ENCODE measurements at regions not wholly inside any gene's neighbourhood (a gene's known extent, or its start where the extent isn't known, plus 50 kb on each side); places are given as distances from the start of the nearest gene placed in this dataset.
A peak's percentile ranks its signal among the peaks of the same experiment; 100 is the strongest.
"Not testable (repeated sequence)": the region's sequence is repeated elsewhere in the genome, so short reads cannot be mapped to it uniquely, and the experiment has no call there.

DNA sequence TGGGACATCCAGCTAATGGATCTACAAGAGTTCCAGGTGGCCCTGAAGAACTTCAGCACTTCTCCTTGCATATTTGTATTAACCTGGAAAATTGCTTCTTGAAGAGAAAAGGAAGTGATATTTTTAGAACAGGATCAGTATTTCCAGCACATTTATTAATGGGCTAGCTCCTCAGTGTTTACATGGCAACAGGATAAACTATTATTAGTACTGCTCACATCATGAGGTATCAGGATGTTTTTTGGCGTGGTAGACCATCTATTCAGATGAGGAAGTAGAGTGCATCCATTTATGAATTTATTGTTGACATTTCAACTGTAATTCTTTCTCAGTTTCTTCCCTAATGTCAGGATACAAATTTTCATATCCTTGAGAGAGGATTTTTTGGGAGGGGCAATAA is 144.4 kb downstream of the KCNRG start:
- no peak for DNase-seq

DNA sequence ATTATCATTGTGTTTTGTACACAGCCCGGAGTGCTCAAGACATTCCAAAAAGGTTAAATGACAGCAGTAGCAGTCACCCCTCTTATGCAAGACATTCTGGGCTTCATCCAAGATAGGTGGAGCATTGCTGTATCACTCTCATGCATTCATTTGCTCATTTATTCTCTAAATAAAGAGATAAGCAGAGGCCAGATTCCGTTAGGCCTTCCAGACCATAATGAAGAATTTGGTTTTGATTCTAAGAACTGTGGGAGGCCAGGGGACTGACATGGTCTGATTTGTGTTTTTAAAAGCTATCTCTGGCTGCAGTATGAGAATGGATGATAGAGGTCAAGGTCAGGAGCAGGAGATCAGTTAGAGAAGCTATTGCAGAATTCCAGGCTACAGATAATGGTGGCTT is 145.8 kb downstream of the KCNRG start:
- DNase-seq: peak; percentile 36

DNA sequence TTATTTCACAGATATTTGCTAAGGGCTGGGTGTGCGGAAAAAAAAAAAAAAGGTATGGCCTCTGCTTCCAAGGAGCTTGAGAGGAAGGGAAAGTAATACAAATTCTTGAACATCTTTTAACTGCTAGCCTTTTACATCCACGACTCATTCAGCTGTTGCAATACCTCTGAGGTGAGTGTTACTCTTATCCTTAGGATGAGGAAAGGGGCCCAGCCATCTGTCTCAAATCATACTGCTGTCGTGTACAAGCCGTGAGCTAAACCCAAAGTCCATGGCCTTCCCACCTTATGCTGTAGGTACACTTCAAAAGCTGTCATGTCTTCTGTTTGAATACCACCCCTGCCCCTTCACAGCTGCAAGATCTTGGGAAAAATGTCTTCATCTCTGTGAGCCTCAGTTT is 146.8 kb downstream of the KCNRG start:
- no peak for DNase-seq

DNA sequence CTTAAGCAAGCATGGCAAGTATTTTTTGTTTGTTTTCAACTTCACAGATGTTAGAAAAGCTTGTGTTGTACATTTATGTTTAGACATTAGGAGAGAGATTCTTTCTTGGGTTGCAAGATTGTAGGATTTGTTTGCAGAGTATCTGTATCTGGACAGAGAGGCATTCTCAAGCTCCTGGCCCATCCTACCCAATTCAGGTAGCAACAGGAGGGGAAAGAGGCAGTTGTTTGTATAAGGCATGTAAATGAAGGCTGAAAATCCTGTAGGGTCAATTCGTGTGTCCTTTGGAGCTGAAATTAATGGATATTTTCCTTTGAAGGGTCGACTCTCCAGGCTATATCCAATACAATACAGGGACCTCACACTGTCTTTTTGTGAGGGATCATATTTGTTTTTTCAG is 147.3 kb downstream of the KCNRG start:
- DNase-seq: no peak

DNA sequence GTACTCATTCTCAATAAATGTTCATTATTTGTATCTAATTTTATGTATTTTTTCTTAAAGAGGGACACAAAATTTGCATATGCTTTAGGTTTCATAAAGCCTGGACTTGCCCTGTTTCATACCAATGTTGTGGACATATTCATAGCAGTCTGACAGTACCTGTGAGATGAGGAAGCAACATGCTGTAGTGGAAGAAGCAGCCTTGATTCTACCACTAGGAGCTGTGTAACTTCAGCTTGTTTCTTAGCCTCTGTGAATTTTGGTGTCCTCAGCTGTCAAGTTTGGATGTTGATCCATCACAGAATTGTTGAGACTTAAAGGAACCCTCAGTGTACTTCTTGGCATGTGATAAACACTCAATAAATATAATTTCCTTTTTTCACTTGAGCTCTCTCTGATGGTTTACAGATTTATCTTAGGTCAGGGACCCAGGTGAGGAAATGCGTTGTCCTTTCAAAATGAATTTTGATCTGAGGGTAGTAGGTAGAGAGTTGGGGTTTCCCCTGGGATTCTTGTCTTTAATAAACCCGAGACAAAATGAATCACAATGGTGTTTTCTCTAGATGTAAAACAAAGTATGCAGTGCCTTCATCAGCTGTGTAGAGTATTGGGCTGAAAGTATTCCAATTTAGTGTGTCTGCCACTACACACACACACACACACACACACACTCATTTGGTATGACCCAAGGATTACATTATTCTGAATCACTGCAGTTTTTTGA is 152.1 kb downstream of the KCNRG start:
- no peak for DNase-seq

DNA sequence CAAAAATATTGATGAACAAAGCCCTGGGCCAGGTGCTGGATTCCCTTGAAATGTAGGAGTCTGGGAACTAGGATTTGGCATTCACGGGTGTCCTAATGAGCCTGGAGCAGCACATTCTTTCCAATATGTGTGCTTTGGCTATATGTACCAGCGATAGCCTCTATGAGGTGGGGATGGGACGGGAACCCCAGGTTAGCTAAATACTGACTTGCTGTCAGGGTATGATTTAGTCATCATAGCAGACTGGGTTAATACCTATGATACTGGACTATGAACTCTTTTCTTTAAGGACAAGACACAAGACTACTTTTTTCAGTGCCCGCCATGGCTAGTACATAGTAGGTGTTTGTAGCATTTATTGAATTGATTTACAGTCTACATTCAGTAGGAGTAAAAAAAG is 152.7 kb downstream of the KCNRG start:
- no peak for DNase-seq

DNA sequence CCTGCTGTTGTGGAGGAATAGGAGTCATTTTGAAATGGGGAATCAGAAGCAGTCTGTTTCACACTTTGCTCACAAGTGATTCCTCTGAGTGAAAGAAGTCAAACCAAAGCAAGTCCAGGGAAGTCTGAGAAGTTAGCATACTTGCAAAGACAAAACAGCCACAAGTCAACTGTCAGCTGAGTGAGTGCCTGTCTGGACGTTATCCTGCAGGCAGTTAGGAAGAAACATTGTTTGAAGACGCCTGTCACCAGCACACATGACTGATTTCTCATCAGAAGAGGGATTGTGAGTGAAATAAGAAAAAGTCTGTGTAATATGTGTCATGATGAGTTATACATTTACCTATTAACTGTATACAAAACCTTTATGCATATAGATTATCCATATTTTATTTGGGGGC is 153.5 kb downstream of the KCNRG start:
- DNase-seq: no peak

DNA sequence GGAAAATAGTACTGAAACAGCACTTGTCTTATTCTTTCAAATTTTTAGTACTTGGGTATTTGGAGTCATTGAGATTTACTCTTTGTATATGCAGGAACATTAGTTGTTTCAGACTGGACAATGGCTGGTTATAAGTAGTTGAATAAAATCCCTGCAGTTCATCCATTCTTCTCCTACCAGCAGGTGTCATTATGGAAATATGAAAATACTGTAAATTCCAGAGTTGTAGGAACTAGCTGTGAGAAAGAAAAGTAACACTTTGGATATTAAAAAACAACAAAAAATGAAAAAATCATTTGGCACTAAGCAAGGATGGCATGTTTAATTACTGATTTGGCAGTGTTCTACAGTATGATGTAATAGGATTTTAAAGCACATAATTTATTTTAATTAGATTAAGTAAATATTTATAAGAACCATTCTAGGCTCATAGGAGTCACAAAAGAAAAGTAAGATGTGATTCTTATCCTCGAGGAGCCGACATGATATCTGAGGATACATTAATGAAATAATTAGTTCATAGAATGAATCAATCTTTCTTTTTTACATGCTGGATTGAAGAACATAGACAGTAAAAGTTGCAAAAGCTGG is 155.3 kb downstream of the KCNRG start:
- peak; percentile 15 for DNase-seq

DNA sequence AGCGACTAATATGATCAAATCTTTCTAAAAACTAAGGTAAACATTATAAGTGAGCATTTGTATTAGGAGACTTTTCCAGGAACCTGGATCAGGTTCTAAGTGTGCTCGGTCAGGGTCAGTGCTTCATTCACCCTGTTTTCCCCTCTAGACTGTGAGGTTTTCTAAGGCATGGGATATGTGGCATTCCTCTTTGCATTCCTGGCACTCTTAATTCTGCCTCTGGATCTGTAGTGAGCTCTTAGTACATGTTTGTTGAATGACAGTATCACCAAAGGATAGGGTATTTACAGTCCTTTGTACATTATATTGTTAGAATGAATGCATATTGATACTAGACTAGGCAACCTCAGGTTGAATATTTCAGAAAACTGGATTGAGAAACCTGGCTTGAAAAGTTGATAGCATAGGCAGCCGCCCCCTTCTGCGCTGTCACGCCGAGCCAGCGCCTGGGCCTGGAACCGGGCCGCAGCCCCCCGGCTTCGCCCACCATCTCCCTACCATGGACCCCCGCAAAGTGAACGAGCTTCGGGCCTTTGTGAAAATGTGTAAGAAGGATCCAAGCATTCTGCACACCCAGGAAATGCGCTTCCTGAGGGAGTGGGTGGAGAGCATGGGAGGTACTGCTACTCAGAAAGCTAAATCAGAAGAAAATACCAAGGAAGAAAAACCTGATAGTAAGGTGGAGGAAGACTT is 156.5 kb downstream of the KCNRG start:
- no peak for DNase-seq

DNA sequence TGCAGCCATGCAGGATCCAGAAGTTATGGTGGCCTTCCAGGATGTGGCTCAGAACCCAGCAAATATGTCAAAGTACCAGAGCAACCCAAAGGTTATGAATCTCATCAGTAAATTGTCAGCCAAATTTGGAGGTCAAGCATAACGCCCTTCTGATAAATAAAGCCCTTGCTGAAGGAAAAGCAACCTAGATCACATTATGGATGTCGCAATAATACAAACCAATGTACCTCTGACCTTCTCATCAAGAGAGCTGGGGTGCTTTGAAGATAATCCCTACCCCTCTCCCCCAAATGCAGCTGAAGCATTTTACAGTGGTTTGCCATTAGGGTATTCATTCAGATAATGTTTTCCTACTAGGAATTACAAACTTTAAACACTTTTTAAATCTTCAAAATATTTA is 157.8 kb downstream of the KCNRG start:
- DNase-seq: not testable (repeated sequence)

DNA sequence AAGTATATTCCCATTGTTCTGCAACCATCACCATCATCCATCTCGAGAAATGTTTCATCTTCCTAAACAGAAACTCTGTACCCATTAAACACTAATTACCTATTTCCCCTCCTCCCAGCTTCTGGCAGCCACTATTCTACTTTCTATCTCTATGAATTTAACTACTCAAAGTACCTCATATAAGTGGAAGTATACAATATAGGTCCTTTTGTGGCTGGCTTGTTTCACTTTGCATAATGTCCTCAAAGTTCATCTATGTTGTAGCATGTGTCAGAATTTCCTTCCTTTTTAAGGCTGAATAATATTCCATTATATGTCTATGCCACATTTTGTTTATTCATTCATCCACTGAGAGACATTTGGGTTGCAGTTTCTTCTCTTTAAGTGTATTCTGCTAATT is 159.4 kb downstream of the KCNRG start:
- no peak for DNase-seq

DNA sequence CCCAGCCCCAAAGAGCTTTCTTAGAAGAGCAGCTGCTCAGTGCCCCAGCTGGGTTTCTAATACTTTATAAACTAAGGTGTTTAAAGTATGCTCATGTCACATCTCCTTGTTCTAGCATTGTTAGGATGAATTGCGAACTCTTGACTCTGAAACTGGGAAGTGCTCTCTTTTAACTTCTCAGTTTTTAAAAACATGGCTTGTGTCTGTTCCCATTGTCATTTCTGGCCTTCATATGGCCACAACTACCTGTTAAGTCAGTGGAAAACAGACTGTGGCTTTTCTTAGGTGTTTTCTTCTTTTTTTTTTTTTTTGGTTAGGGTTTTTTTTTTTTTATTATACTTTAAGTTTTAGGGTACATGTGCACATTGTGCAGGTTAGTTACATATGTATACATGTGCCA is 164.7 kb downstream of the KCNRG start:
- DNase-seq: no peak

DNA sequence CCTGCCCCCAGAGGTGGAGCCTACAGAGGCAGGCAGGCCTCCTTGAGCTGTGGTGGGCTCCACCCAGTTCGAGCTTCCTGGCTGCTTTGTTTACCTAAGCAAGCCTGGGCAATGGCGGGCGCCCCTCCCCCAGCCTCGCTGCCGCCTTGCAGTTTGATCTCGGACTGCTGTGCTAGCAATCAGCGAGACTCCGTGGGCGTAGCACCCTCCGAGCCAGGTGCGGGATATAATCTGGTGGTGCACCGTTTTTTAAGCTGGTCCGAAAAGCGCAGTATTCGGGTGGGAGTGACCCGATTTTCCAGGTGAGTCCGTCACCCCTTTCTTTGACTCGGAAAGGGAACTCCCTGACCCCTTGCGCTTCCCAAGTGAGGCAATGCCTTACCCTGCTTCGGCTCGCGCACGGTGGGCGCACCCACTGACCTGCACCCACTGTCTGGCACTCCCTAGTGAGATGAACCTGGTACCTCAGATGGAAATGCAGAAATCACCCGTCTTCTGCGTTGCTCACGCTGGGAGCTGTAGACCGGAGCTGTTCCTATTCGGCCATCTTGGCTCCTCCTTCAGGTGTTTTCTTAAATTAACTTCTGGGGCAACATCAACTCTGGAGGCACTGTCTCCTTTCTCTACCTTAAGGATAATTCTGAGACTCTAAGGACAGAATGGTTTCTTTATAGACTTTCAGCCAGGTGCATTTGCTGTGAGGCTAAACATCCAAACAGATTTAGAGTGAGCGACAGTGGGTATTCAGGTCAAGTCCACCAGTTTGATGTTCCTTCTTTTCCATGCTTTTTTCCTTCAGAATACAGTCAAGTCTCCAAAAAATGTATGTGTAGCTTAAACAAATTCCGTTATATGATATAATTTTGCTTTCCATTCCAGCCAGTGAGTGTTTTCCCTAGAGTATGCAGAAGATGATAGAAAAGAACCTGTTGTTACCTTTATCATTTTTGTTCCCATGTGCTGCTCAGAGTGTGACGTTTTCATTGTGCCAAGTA is 170.8 kb downstream of the KCNRG start:
- DNase-seq: not testable (repeated sequence)

DNA sequence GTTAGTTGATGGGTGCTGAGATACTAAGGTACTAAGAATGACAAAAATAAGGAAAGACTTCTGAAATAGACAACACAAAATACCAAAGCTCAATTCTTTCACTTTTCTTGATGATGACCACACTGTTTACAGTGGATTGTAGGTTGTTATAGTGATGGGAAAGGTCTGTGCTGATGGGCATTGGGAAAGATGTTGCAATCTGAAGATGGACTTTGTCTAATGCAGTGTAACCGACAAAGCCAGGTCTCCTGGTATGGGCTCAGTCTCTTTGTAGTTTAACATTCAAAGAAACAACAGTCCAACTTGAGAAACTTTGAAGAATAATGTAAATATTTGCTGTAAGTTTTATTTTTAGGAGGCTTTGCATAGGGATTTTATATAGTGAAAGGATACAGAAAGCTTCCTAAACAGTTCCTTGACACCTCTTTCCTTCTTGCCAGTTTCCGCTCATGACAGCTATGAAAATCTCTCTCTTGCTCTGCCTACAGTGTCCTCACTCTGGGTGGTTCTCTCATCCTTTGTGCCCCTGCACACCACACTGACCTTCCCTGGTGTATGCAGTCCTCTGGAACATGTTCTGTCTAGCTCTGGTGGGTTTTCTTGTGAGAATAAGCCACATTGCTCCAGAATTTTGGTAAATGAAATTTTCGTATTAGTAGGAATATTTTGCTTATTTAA is 172.2 kb downstream of the KCNRG start:
- DNase-seq: no peak

DNA sequence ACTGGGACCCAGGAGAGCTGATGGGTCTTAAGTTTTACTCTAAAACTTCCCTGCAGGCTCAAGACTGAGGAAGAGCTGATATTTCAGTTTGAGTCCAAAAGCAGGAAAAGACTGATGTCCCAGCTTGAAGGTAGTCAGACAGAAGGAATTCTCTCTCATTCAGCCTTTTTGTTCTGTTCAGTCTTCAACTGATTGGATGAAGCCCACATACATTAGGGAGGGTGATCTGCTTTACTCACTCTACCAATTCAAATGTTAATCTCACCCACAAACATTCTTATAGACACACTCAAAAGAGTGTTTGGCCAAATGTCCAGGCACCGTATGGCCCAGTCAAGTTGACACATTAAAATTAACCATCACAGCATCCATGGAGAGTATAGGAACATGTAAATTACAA is 173.5 kb downstream of the KCNRG start:
- no peak for DNase-seq

DNA sequence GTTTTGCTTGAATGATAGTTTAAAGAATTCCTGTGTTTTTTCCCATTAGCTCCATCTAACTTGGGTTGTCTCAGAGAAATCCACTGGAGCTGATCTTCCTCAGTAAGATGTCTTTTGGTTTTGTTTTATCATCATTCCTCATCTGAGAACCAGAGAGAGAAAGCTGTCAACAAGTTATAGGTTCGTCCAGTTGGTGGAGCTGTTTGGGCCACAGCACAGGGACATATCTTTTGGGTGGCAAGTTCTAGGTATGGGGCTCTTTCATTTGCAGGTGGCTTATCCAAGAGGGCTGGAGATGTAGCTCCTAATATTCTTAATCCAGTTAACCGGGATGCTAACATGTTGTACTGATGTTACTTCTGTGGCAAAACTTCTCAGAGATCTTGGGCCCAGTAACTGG is 174.2 kb downstream of the KCNRG start:
- DNase-seq: no peak

DNA sequence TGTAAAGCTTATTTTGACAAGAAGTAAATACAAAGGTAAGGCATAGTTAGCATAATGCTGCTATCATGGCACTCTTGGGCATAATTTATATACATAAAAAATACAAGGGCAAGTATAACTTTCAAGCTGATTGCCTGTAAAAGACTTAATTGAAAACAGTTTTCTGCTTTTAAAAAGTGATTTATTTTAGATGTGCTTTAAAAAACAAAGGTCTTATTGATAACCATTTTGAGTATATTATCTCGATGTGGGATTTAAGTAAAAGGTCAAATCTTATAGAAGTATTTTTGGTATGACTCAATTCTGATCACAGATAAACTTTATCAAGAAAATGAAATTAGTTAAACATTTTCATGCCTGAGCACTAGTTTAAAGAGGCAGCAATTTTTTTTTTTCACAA is 175.8 kb downstream of the KCNRG start:
- no peak for DNase-seq

DNA sequence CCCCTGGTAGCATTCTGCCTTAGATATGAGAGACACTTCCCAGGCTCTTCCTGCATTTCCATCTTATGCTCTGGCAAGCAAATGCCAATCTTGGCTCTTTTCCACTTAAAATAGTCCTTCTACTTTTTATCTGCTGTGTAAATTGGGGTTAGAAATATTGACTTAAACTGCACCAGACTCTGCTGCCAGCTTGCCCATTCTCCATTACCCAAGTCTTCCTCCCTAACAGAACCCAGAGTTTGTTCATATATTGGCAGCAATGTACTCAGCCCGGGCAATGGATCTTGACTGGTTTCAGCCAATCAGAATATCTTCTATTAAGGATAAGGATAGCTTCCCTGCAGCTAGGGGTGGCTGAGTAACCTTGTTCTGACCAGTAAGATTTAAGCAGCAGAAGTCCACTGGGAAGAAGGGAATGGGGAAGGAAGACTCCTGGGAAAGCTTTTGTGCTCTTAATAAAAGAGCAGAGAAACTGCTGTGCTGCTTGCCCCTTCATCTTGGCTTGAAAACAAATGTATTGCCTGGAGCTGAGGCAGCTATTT is 177.1 kb downstream of the KCNRG start:
- no peak for DNase-seq

DNA sequence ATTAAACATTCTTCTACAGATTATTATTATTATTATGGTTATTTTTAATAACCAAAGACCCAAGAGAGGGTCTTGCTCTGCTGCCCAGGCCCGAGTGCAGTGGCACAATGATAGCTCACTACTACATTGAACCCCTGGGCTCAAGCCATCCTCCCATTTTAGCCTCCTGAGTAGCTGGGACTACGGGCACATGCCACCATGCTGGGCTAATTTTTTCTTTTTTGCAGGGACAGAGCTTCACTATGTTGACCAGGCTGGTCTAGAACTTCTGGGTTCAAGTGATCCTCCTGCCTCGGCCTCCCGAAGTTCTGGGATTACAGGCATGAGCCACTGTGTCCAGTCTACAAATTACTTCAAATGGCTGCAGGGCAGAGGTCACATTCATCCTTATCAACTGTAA is 179.8 kb downstream of the KCNRG start:
- no peak for DNase-seq

DNA sequence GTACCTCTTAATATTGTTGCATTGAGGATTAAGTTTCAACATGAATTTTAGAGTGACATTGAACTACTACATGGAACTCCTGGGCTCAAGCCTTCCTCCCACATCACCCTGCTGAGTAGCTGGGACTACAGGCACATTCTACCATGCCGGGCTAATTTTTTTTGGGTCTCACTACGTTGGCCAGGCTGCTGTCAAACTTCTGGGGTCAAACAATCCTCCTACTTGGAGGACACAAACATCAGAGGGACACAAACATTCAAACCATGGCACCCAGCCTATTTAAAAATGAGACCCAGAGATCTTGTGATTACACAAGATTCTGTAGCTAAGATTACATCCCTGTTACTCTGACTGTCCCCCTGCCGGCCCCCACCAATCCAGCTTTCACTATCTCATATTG is 180.9 kb downstream of the KCNRG start:
- no peak for DNase-seq

DNA sequence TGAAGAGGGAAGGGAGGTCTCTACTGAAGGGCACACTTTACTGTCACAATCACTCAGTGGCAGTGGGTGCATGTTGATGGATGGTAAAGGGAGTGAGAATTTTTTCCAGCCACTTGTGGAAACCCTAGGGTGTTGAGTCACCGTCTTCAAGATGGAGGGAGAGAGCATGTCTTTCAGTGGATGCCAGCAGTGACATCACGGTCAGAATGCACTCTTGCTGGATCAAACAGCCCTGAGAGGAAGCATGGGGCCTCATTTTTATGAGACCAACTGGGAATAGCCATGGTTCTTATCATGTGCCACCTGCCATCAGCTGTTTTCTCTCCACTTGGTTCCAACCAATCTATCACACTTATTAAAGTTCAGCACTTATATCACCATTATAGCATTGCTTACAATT is 182.5 kb downstream of the KCNRG start:
- DNase-seq: peak; percentile 12

DNA sequence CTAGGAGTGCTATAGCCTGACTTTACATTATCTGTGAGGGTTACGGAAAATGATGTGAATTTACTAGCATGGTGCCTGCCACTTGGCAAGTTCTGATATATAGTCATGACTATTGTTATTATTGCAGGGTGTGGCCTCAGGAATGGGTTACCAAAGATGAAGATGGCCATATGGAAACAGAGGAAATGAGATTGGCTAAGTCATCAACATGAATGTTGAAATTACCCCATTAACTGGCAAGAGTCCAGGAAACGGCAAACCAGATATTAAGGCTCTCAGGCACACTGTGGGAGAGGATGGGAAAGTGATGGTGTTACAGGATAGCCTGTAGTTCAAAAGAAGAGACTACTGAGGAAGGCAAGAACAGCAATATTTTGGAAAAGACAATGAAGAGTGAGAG is 183.3 kb downstream of the KCNRG start:
- peak; percentile 56 for DNase-seq

Data from EL (cell line).